ENCODE measurements at regions not wholly inside any gene's neighbourhood (a gene's known extent, or its start where the extent isn't known, plus 50 kb on each side); places are given as distances from the start of the nearest gene placed in this dataset.

GRCh38 chrX:117636826-117637225, 479.8 kb downstream of the KLHL13 start:
- POLR2A ChIA-PET (ENCODE audit: low non-redundant PET), result no interaction called here
- no peaks in the 10 kb centered on the region for H3K9me3 ChIP-seq (ENCODE audit: low read depth, low read length, poor library complexity, severe bottlenecking)

GRCh38 chrX:117633277-117633676, 483.3 kb downstream of the KLHL13 start:
- H3K9me3 ChIP-seq (ENCODE audit: low read depth, low read length, poor library complexity, severe bottlenecking), result no peaks in the 10 kb centered on the region
- TF ChIP-seq, protein P1, sequence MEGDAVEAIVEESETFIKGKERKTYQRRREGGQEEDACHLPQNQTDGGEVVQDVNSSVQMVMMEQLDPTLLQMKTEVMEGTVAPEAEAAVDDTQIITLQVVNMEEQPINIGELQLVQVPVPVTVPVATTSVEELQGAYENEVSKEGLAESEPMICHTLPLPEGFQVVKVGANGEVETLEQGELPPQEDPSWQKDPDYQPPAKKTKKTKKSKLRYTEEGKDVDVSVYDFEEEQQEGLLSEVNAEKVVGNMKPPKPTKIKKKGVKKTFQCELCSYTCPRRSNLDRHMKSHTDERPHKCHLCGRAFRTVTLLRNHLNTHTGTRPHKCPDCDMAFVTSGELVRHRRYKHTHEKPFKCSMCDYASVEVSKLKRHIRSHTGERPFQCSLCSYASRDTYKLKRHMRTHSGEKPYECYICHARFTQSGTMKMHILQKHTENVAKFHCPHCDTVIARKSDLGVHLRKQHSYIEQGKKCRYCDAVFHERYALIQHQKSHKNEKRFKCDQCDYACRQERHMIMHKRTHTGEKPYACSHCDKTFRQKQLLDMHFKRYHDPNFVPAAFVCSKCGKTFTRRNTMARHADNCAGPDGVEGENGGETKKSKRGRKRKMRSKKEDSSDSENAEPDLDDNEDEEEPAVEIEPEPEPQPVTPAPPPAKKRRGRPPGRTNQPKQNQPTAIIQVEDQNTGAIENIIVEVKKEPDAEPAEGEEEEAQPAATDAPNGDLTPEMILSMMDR (conservative IDR thresholded peaks at IDR 0.05; ENCODE audit: low read depth, low read length), result no peak
- TF ChIP-seq EZH2 (IDR thresholded peaks at IDR 0.05; ENCODE audit: borderline replicate concordance, low read depth, low read length, poor library complexity, severe bottlenecking), result no peak
- no peaks in the 10 kb centered on the region for H3K36me3 ChIP-seq (ENCODE audit: insufficient read depth, low read length, poor library complexity, severe bottlenecking)
- BruUV-seq (replicated peaks), result no TSS peak
- ChIA-PET POLR2A (ENCODE audit: low non-redundant PET) (no interaction called here), CTCF (no interaction called here)
- H3K4me1 ChIP-seq (ENCODE audit: insufficient read depth, low read length, poor library complexity, severe bottlenecking), result no peaks in the 10 kb centered on the region
- no peak for DNase-seq (ENCODE audit: low spot score)
- intact Hi-C loops (cut with micrococcal nuclease; ENCODE audit: unreplicated experiment), result no loop called here
- H3K27me3 ChIP-seq (replicated peaks; ENCODE audit: insufficient read depth, low read depth, low read length, poor library complexity), result no peaks in the 10 kb centered on the region
- H3K4me3 ChIP-seq (ENCODE audit: low read depth, low read length, poor library complexity, severe bottlenecking), result no peak overlapping the region
- no peak overlapping the region for H3K27ac ChIP-seq (ENCODE audit: low read depth, low read length, poor library complexity, severe bottlenecking)

More at GRCh38 chrX:117636826-117637225, 479.8 kb downstream of the KLHL13 start:
- TF ChIP-seq EZH2 (IDR thresholded peaks at IDR 0.05; ENCODE audit: borderline replicate concordance, low read depth, low read length, poor library complexity, severe bottlenecking), result no peak
- TF ChIP-seq, protein P1 (conservative IDR thresholded peaks at IDR 0.05; ENCODE audit: low read depth, low read length), result no peak
- Histone ChIP-seq H3K27ac (ENCODE audit: low read depth, low read length, poor library complexity, severe bottlenecking) (no peak overlapping the region), H3K27me3 (replicated peaks; ENCODE audit: insufficient read depth, low read depth, low read length, poor library complexity) (no peaks in the 10 kb centered on the region), H3K36me3 (ENCODE audit: insufficient read depth, low read length, poor library complexity, severe bottlenecking) (no peaks in the 10 kb centered on the region), H3K4me1 (ENCODE audit: insufficient read depth, low read length, poor library complexity, severe bottlenecking) (no peaks in the 10 kb centered on the region), H3K4me3 (ENCODE audit: low read depth, low read length, poor library complexity, severe bottlenecking) (no peak overlapping the region)
- no TSS peak for BruUV-seq (replicated peaks)
- intact Hi-C loops (cut with micrococcal nuclease; ENCODE audit: unreplicated experiment), result no loop called here
- CTCF ChIA-PET, result no interaction called here
- no peak for DNase-seq (ENCODE audit: low spot score)

DNA sequence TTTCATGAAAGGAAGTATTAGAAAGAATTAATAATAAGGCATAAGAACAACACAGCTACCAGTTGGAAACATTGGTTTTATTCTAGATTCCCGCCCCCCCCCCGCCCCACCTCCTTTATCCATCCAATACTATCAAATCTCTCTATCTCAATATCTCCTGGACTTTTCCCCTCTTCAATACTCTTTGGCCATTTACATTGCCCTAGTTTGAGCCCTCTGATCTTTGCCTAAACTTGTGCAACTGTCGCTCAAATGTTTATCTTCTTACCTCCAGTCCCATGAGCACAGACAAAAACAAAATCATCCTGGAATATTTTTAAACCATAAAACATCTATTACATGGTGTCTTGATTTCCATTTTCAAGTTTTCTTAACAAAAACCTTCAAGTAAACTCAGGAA, 488.2 kb downstream of the KLHL13 start:
- H3K9me3 ChIP-seq (ENCODE audit: low read depth, low read length, poor library complexity, severe bottlenecking), result no peaks in the 10 kb centered on the region

More for the DNA sequence above, 488.2 kb downstream of the KLHL13 start:
- DNase-seq (ENCODE audit: low spot score), result no peak
- Histone ChIP-seq H3K27ac (ENCODE audit: low read depth, low read length, poor library complexity, severe bottlenecking) (no peak overlapping the region), H3K36me3 (ENCODE audit: insufficient read depth, low read length, poor library complexity, severe bottlenecking) (no peaks in the 10 kb centered on the region), H3K4me3 (ENCODE audit: low read depth, low read length, poor library complexity, severe bottlenecking) (no peak overlapping the region), H3K27me3 (replicated peaks; ENCODE audit: insufficient read depth, low read depth, low read length, poor library complexity) (no peaks in the 10 kb centered on the region), H3K4me1 (ENCODE audit: insufficient read depth, low read length, poor library complexity, severe bottlenecking) (no peaks in the 10 kb centered on the region)
- POLR2A ChIA-PET (ENCODE audit: low non-redundant PET), result no interaction called here
- intact Hi-C loops (cut with micrococcal nuclease; ENCODE audit: unreplicated experiment), result no loop called here
- no TSS peak for BruUV-seq (replicated peaks)
- CTCF ChIA-PET, result no interaction called here
- TF ChIP-seq EZH2 (IDR thresholded peaks at IDR 0.05; ENCODE audit: borderline replicate concordance, low read depth, low read length, poor library complexity, severe bottlenecking), result no peak
- TF ChIP-seq, protein P1 (conservative IDR thresholded peaks at IDR 0.05; ENCODE audit: low read depth, low read length), result no peak

Data from A673 (cell line).